ENCODE measurements at regions not wholly inside any gene's neighbourhood (a gene's known extent, or its start where the extent isn't known, plus 50 kb on each side); places are given as distances from the start of the nearest gene placed in this dataset.

DNA sequence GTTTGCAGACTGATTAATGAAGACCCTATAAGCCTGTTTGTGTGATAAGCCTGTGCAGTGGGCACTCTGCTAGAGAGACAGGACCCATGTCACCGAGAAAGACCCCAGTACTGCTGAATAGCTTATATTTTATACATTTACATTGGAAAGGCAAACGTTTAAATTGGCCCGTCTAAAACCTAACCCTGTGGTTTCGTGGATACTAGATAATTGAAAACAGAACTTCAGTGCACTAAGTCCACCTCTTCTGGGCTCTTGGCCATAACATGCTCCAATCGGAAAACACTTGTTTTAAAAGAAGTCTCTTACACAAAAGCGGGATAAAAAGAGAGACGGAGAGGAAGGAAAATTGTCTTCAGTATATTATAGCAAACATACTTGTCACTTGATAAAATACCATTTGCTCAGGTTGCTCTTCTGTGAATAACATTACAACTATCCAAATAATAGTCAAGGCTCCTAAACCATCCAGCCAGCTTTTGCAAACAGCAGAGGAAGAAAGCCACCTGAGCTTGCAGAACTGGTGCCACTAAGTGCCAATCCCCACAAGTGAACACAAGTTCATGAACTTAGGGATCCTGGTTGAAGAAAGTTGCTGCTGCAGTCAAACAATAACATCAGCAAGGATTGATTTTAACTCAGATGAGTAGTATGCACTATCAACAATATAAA, 218.4 kb upstream of the FN1 start:
- TF ChIP-seq, protein P1, sequence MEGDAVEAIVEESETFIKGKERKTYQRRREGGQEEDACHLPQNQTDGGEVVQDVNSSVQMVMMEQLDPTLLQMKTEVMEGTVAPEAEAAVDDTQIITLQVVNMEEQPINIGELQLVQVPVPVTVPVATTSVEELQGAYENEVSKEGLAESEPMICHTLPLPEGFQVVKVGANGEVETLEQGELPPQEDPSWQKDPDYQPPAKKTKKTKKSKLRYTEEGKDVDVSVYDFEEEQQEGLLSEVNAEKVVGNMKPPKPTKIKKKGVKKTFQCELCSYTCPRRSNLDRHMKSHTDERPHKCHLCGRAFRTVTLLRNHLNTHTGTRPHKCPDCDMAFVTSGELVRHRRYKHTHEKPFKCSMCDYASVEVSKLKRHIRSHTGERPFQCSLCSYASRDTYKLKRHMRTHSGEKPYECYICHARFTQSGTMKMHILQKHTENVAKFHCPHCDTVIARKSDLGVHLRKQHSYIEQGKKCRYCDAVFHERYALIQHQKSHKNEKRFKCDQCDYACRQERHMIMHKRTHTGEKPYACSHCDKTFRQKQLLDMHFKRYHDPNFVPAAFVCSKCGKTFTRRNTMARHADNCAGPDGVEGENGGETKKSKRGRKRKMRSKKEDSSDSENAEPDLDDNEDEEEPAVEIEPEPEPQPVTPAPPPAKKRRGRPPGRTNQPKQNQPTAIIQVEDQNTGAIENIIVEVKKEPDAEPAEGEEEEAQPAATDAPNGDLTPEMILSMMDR (IDR thresholded peaks at IDR 0.05) = no peak
- TF ChIP-seq POLR2A (IDR thresholded peaks at IDR 0.05) = no peak
